IMR-90 (cell line): ENCODE measurements at regions not wholly inside any gene's neighbourhood (a gene's known extent, or its start where the extent isn't known, plus 50 kb on each side); places are given as distances from the start of the nearest gene placed in this dataset.

Experiments used
- ATAC-seq: fragments of 200-7000 bp; cut with Tn5 transposase; 2 replicates; pipeline ENCODE4 v1.9.1; 2020; ENCODE audit warnings: low read depth, mild to moderate bottlenecking, moderate library complexity
- BruUV-seq: library from RNA; stranded (reverse); fragments of 400-500 nt; replicated peaks from 2 replicates; lab custom pipeline; 2021; lab: Mats Ljungman, UMichigan
- CTCF ChIA-PET: fragments of 300-600 bp; formaldehyde crosslinking; extraction: SDS; loops from one replicate; lab custom pipeline; 2021; ENCODE audit warnings: antibody characterized with exemption; lab: Yijun Ruan, JAX
- POLR2A ChIA-PET: fragments of 300-600 bp; sonication (Branson Sonifier 250); formaldehyde crosslinking; loops from one replicate; lab custom pipeline; 2022; ENCODE audit warnings: antibody characterized with exemption; ENCODE audit not compliant: unreplicated experiment; lab: Charles Lee
- DNase-seq: peaks from one replicate; pipeline ENCODE4 v3.0.0; 2013
- H2AFZ ChIP-seq: replicated peaks from 2 replicates; pipeline ENCODE3; 2013; ENCODE audit warnings: low read length, mild to moderate bottlenecking; ENCODE audit not compliant: poor library complexity
- H2AK5ac ChIP-seq: 2 replicates; pipeline ENCODE4 v1.6.1; 2013; ENCODE audit warnings: low read depth, low read length, inconsistent platforms
- H2AK9ac ChIP-seq: replicated peaks from 2 replicates; pipeline ENCODE3; 2013; ENCODE audit warnings: mild to moderate bottlenecking, low read depth, low read length, moderate library complexity; ENCODE audit not compliant: poor library complexity
- H2BK120ac ChIP-seq: 2 replicates; pipeline ENCODE4 v1.6.1; 2013; ENCODE audit warnings: low read depth, low read length, inconsistent platforms
- H2BK15ac ChIP-seq: 3 replicates; pipeline ENCODE4 v1.6.1; 2013; ENCODE audit warnings: low read depth, low read length, inconsistent platforms
- H2BK20ac ChIP-seq: 2 replicates; pipeline ENCODE4 v1.6.1; 2013; ENCODE audit warnings: low read depth, mild to moderate bottlenecking, inconsistent platforms, low read length, moderate library complexity
- H2BK5ac ChIP-seq: 2 replicates; pipeline ENCODE4 v1.6.1; 2013; ENCODE audit warnings: mild to moderate bottlenecking, low read depth, low read length, inconsistent platforms; ENCODE audit not compliant: poor library complexity, severe bottlenecking
- H3K14ac ChIP-seq: replicated peaks from 2 replicates; pipeline ENCODE4 v1.6.1; 2013; ENCODE audit warnings: low read depth, low read length, inconsistent platforms
- H3K18ac ChIP-seq: 2 replicates; pipeline ENCODE4 v1.6.1; 2013; ENCODE audit warnings: low read depth, low read length, control low read depth
- H3K23ac ChIP-seq: 2 replicates; pipeline ENCODE4 v1.6.1; 2013; ENCODE audit warnings: low read depth, low read length, inconsistent platforms
- H3K27ac ChIP-seq: 2 replicates; pipeline ENCODE4 v1.5.1; 2013; ENCODE audit warnings: mild to moderate bottlenecking, control low read depth, low read length; ENCODE audit not compliant: insufficient read depth
- H3K27me3 ChIP-seq: 2 replicates; pipeline ENCODE4 v1.6.1; 2013; ENCODE audit warnings: low read length; ENCODE audit not compliant: control insufficient read depth, insufficient read depth
- H3K36me3 ChIP-seq: 2 replicates; pipeline ENCODE4 v1.6.1; 2013; ENCODE audit warnings: low read length, mixed read lengths; ENCODE audit not compliant: control insufficient read depth, insufficient read depth
- H3K4ac ChIP-seq: 2 replicates; pipeline ENCODE4 v1.6.1; 2013; ENCODE audit warnings: low read depth, low read length, inconsistent platforms
- H3K4me1 ChIP-seq: 2 replicates; pipeline ENCODE4 v1.6.1; 2013; ENCODE audit warnings: low read length, mixed read lengths; ENCODE audit not compliant: control insufficient read depth, insufficient read depth
- H3K4me2 ChIP-seq: 2 replicates; pipeline ENCODE4 v1.6.1; 2013; ENCODE audit warnings: low read depth, mild to moderate bottlenecking, control low read depth, low read length, moderate library complexity
- H3K4me3 ChIP-seq: 2 replicates; pipeline ENCODE4 v1.5.1; 2013; ENCODE audit warnings: low read depth, mild to moderate bottlenecking, control low read depth, low read length, moderate library complexity; ENCODE audit not compliant: insufficient read depth
- H3K56ac ChIP-seq: 2 replicates; pipeline ENCODE4 v1.6.1; 2013; ENCODE audit warnings: low read length, inconsistent platforms; ENCODE audit not compliant: insufficient read depth; ENCODE audit errors: extremely low read depth
- H3K79me1 ChIP-seq, 2 experiments: 2 replicates each; pipeline ENCODE4 v1.6.1; 2013; ENCODE audit warnings: low read length in 2 of 2, inconsistent platforms in 1 of 2, low read depth in 1 of 2
- H3K9ac ChIP-seq: 2 replicates; pipeline ENCODE4 v1.6.1; 2013; ENCODE audit warnings: low read depth, low read length, control low read depth
- H3K9me1 ChIP-seq: 2 replicates; pipeline ENCODE4 v1.6.1; 2013; ENCODE audit warnings: low read length, inconsistent platforms; ENCODE audit not compliant: insufficient read depth
- H3K9me3 ChIP-seq: 2 replicates; pipeline ENCODE4 v1.6.1; 2013; ENCODE audit warnings: low read length; ENCODE audit not compliant: control insufficient read depth, insufficient read depth
- H4K20me1 ChIP-seq: 2 replicates; pipeline ENCODE4 v1.6.1; 2013; ENCODE audit warnings: low read length, inconsistent platforms; ENCODE audit not compliant: insufficient read depth
- H4K5ac ChIP-seq: 2 replicates; pipeline ENCODE4 v1.6.1; 2013; ENCODE audit warnings: mild to moderate bottlenecking, low read depth, low read length, control low read depth
- H4K8ac ChIP-seq, 2 experiments: 2 replicates each; pipeline ENCODE4 v1.6.1; 2013; ENCODE audit warnings: low read depth in 2 of 2, low read length in 2 of 2, control low read depth in 1 of 2, inconsistent platforms in 1 of 2
- H4K91ac ChIP-seq: 2 replicates; pipeline ENCODE4 v1.6.1; 2013; ENCODE audit warnings: low read depth, low read length, inconsistent platforms; ENCODE audit not compliant: insufficient read depth
- BHLHE40 ChIP-seq: fragments of 150-350 bp; IDR thresholded peaks from 2 replicates; pipeline ENCODE4 v1.6.1; 2016; ENCODE audit warnings: mild to moderate bottlenecking, low read depth, low read length
- CEBPB ChIP-seq: IDR thresholded peaks from 2 replicates; pipeline ENCODE4 v1.6.1; 2012; ENCODE audit warnings: low read depth, low read length, improper control_type of control experiment
- CHD1 ChIP-seq: IDR thresholded peaks from 2 replicates; pipeline ENCODE4 v1.6.1; 2012; ENCODE audit warnings: low read depth, low read length, improper control_type of control experiment
- FOS ChIP-seq: fragments of 150-350 bp; IDR thresholded peaks from 2 replicates; pipeline ENCODE4 v1.6.1; 2016; ENCODE audit warnings: low read depth, low read length
- MAFK ChIP-seq: IDR thresholded peaks from 2 replicates; pipeline ENCODE4 v1.6.1; 2012; ENCODE audit warnings: low read depth, low read length, improper control_type of control experiment
- MAZ ChIP-seq: IDR thresholded peaks from 2 replicates; pipeline ENCODE4 v1.6.1; 2012; ENCODE audit warnings: low read depth, mild to moderate bottlenecking, low read length, improper control_type of control experiment, moderate library complexity, borderline replicate concordance
- MXI1 ChIP-seq: IDR thresholded peaks from 2 replicates; pipeline ENCODE4 v1.6.1; 2012; ENCODE audit warnings: low read depth, mild to moderate bottlenecking, low read length, moderate library complexity, borderline replicate concordance
- NFE2L2 ChIP-seq: fragments of 150-350 bp; IDR thresholded peaks from 2 replicates; pipeline ENCODE4 v1.6.1; 2016; ENCODE audit warnings: low read depth, mild to moderate bottlenecking, low read length
- POLR2A ChIP-seq: IDR thresholded peaks from 2 replicates; pipeline ENCODE4 v1.6.1; 2012; ENCODE audit warnings: mild to moderate bottlenecking, low read depth, low read length
- RAD21 ChIP-seq: IDR thresholded peaks from 2 replicates; pipeline ENCODE4 v1.6.1; 2012; ENCODE audit warnings: low read length, improper control_type of control experiment
- RCOR1 ChIP-seq: IDR thresholded peaks from 2 replicates; pipeline ENCODE4 v1.6.1; 2012; ENCODE audit warnings: mild to moderate bottlenecking, low read length, improper control_type of control experiment; ENCODE audit not compliant: insufficient replicate concordance
- RFX5 ChIP-seq: IDR thresholded peaks from 2 replicates; pipeline ENCODE4 v1.8.0; 2012; ENCODE audit warnings: low read depth, mild to moderate bottlenecking, low read length, moderate library complexity
- SMC3 ChIP-seq: fragments of 150-350 bp; IDR thresholded peaks from 2 replicates; pipeline ENCODE4 v1.6.1; 2016; ENCODE audit warnings: low read depth, mild to moderate bottlenecking, antibody characterized with exemption, low read length, moderate library complexity
- WGBS, 2 experiments: methylation state at CpG; one replicate each; pipeline versions ENCODE4 v1.1.5 to v1.1.7; 2013; ENCODE audit warnings: missing lambda C conversion rate in 2 of 2; ENCODE audit not compliant: insufficient read length in 1 of 2; ENCODE audit errors: extremely low coverage in 2 of 2; 5-methylcytosine and 5-hydroxymethylcytosine counted together
- dilution Hi-C: fragments of 300-500 bp; cut with HindIII; formaldehyde crosslinking; loops from one replicate; pipeline ENCODE4 v1.14.3; 2018; ENCODE audit warnings: low sequenced_read_pairs; ENCODE audit not compliant: unreplicated experiment
- in situ Hi-C: fragments of 300-500 bp; cut with MboI; formaldehyde crosslinking; loops from 3 replicates; pipeline ENCODE4 v1.14.3; 2019; ENCODE audit warnings: low sequenced_read_pairs, inconsistent platforms, mixed read lengths
- intact Hi-C: fragments of 100-400 bp; cut with micrococcal nuclease; formaldehyde crosslinking; loops from 2 replicates; pipeline ENCODE4 v1.10.0; 2022
- TF ChIP-seq, protein P1 (sequence below): fragments of 150-350 bp; IDR thresholded peaks from 2 replicates; pipeline ENCODE4 v1.6.1; 2016; ENCODE audit warnings: low read depth, mild to moderate bottlenecking, low read length, moderate library complexity, borderline replicate concordance
- TF ChIP-seq, protein P2 (sequence below): fragments of 150-350 bp; IDR thresholded peaks from 2 replicates; pipeline ENCODE4 v1.6.1; 2017; ENCODE audit warnings: mild to moderate bottlenecking, antibody characterized with exemption, low read length, low read depth
- TF ChIP-seq, protein P3 (sequence below): conservative IDR thresholded peaks from 2 replicates; pipeline ENCODE4 v1.5.1; 2012; ENCODE audit warnings: mild to moderate bottlenecking, low read depth, low read length, improper control_type of control experiment

DNA sequence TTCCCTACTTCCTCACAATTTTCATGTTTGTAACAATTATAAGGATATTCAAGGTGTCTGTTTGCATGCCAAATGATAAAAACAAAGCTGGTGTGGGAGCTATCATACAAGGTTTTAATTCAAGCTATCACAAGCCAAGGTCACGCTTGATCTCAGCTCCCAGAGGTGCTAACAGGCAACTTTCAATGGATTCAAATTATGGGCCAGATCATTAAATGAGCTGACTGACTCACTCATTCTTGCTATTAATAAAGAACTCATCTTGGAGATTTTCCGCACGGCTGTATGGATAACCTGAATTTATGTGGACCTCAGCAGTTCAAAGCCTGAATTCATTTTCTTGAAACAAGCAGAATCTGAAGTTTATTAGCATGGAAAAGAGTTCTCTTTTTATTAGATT is 267.3 kb upstream of the CDH6 start:
- no peak for DNase-seq

More for the DNA sequence above, 267.3 kb upstream of the CDH6 start:
- Histone ChIP-seq H4K20me1 (no peaks in the 10 kb centered on the region), H3K23ac (no peak overlapping the region), H2BK5ac (no peak overlapping the region), H3K9me1 (peaks cover 3% of the 10 kb centered on the region), H3K27ac (no peak overlapping the region), H3K56ac (no peak overlapping the region), H3K4me3 (no peak overlapping the region), H3K36me3 (no peaks in the 10 kb centered on the region), H4K5ac (no peak overlapping the region), H2AK9ac (no peak overlapping the region), H4K8ac (no peak overlapping the region), H2BK15ac (no peak overlapping the region), H2AK5ac (no peak overlapping the region), H2AFZ (no peak overlapping the region), H3K4ac (no peak overlapping the region), H3K4me1 (peaks cover 4% of the 10 kb centered on the region; the same call in 1 of the 2 replicates), H3K27me3 (no peaks in the 10 kb centered on the region), H4K91ac (no peak overlapping the region), H3K9ac (no peak overlapping the region), H2BK20ac (no peak overlapping the region), H3K14ac (no peak overlapping the region), H3K79me1 (no peaks in the 10 kb centered on the region), H3K4me2 (no peak overlapping the region), H2BK120ac (no peak overlapping the region), H3K18ac (no peak overlapping the region), H3K9me3 (no peaks in the 10 kb centered on the region)
- 80% methylated on average over 1 of the region's 3 CpGs; no CpG with 5 or more reads in 1 of the 2 experiments for WGBS, 2 experiments
- BruUV-seq: no TSS peak
- dilution Hi-C loops (no loop called here), intact Hi-C loops (loop anchor here (10.0 kb wide), 1 partner anchor 269 kb away; the partner anchor contains the start of gene CDH6), in situ Hi-C loops (no loop called here)
- POLR2A ChIA-PET: no interaction called here
- TF ChIP-seq MAZ: no peak
- no peak for TF ChIP-seq RFX5
- no peak for TF ChIP-seq RAD21
- TF ChIP-seq MAFK: no peak
- no peak for TF ChIP-seq RCOR1
- TF ChIP-seq, protein P1, sequence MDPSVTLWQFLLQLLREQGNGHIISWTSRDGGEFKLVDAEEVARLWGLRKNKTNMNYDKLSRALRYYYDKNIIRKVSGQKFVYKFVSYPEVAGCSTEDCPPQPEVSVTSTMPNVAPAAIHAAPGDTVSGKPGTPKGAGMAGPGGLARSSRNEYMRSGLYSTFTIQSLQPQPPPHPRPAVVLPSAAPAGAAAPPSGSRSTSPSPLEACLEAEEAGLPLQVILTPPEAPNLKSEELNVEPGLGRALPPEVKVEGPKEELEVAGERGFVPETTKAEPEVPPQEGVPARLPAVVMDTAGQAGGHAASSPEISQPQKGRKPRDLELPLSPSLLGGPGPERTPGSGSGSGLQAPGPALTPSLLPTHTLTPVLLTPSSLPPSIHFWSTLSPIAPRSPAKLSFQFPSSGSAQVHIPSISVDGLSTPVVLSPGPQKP: no peak
- TF ChIP-seq, protein P2, sequence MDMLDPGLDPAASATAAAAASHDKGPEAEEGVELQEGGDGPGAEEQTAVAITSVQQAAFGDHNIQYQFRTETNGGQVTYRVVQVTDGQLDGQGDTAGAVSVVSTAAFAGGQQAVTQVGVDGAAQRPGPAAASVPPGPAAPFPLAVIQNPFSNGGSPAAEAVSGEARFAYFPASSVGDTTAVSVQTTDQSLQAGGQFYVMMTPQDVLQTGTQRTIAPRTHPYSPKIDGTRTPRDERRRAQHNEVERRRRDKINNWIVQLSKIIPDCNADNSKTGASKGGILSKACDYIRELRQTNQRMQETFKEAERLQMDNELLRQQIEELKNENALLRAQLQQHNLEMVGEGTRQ: no peak
- TF ChIP-seq FOS: no peak
- TF ChIP-seq BHLHE40: no peak
- TF ChIP-seq CEBPB: no peak
- TF ChIP-seq CHD1: no peak
- TF ChIP-seq MXI1: no peak
- TF ChIP-seq POLR2A: no peak
- TF ChIP-seq NFE2L2: no peak
- TF ChIP-seq, protein P3, sequence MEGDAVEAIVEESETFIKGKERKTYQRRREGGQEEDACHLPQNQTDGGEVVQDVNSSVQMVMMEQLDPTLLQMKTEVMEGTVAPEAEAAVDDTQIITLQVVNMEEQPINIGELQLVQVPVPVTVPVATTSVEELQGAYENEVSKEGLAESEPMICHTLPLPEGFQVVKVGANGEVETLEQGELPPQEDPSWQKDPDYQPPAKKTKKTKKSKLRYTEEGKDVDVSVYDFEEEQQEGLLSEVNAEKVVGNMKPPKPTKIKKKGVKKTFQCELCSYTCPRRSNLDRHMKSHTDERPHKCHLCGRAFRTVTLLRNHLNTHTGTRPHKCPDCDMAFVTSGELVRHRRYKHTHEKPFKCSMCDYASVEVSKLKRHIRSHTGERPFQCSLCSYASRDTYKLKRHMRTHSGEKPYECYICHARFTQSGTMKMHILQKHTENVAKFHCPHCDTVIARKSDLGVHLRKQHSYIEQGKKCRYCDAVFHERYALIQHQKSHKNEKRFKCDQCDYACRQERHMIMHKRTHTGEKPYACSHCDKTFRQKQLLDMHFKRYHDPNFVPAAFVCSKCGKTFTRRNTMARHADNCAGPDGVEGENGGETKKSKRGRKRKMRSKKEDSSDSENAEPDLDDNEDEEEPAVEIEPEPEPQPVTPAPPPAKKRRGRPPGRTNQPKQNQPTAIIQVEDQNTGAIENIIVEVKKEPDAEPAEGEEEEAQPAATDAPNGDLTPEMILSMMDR: no peak
- TF ChIP-seq SMC3: no peak
- no peak for ATAC-seq
- CTCF ChIA-PET: no interaction called here
